ENCODE measurements at regions not wholly inside any gene's neighbourhood (a gene's known extent, or its start where the extent isn't known, plus 50 kb on each side); places are given as distances from the start of the nearest gene placed in this dataset.

- H3K27ac ChIP-seq = no peak overlapping the region
- no peak for TF ChIP-seq CTCF (IDR thresholded peaks at IDR 0.05; ENCODE audit: low read depth, low read length, missing control alignments)
- in situ Hi-C loops (cut with HindIII; ENCODE audit: low pct_ligation_motif_present, low sequenced_read_pairs) = no loop called here
Observed at GRCh38 chr2:146776596-146776995, 1068.2 kb upstream of the ACVR2A start.

GRCh38 chr2:146771531-146771930 is 1073.3 kb upstream of the ACVR2A start:
- TF ChIP-seq CTCF (IDR thresholded peaks at IDR 0.05; ENCODE audit: low read depth, low read length, missing control alignments) = no peak
- in situ Hi-C loops (cut with HindIII; ENCODE audit: low pct_ligation_motif_present, low sequenced_read_pairs) = no loop called here
- no peaks in the 10 kb centered on the region for H3K27me3 ChIP-seq (replicated peaks)
- no peak overlapping the region for H3K27ac ChIP-seq
- no peaks in the 10 kb centered on the region for H3K36me3 ChIP-seq (replicated peaks)
- no peak for DNase-seq
- H3K4me3 ChIP-seq (ENCODE audit: low read depth, low read length) = no peak overlapping the region

More at GRCh38 chr2:146776596-146776995, 1068.2 kb upstream of the ACVR2A start:
- no peaks in the 10 kb centered on the region for H3K27me3 ChIP-seq (replicated peaks)
- no peak overlapping the region for H3K4me3 ChIP-seq (ENCODE audit: low read depth, low read length)
- DNase-seq = no peak
- H3K36me3 ChIP-seq (replicated peaks) = no peaks in the 10 kb centered on the region

GRCh38 chr2:146764301-146764700 is 1080.5 kb upstream of the ACVR2A start:
- H3K36me3 ChIP-seq (replicated peaks) = no peaks in the 10 kb centered on the region
- TF ChIP-seq CTCF (IDR thresholded peaks at IDR 0.05; ENCODE audit: low read depth, low read length, missing control alignments) = no peak
- peak; percentile 60 for DNase-seq
- in situ Hi-C loops (cut with HindIII; ENCODE audit: low pct_ligation_motif_present, low sequenced_read_pairs) = no loop called here
- no peak overlapping the region for H3K27ac ChIP-seq
- H3K4me3 ChIP-seq (ENCODE audit: low read depth, low read length) = no peak overlapping the region
- H3K27me3 ChIP-seq (replicated peaks) = no peaks in the 10 kb centered on the region

- no peak for TF ChIP-seq CTCF (IDR thresholded peaks at IDR 0.05; ENCODE audit: low read depth, low read length, missing control alignments)
- Histone ChIP-seq H3K27ac (no peak overlapping the region), H3K36me3 (replicated peaks) (no peaks in the 10 kb centered on the region), H3K4me3 (ENCODE audit: low read depth, low read length) (no peak overlapping the region), H3K27me3 (replicated peaks) (no peaks in the 10 kb centered on the region)
- no peak for DNase-seq
- in situ Hi-C loops (cut with HindIII; ENCODE audit: low pct_ligation_motif_present, low sequenced_read_pairs) = no loop called here
Observed at GRCh38 chr2:146762786-146763185, 1082.0 kb upstream of the ACVR2A start.

GRCh38 chr2:146754606-146755005 is 1090.2 kb upstream of the ACVR2A start:
- no peak for DNase-seq
- Histone ChIP-seq H3K27me3 (replicated peaks) (no peaks in the 10 kb centered on the region), H3K27ac (no peak overlapping the region), H3K4me3 (ENCODE audit: low read depth, low read length) (no peak overlapping the region), H3K36me3 (replicated peaks) (no peaks in the 10 kb centered on the region)
- in situ Hi-C loops (cut with HindIII; ENCODE audit: low pct_ligation_motif_present, low sequenced_read_pairs) = no loop called here
- TF ChIP-seq CTCF (IDR thresholded peaks at IDR 0.05; ENCODE audit: low read depth, low read length, missing control alignments) = no peak

GRCh38 chr2:146748046-146748445 is 1096.8 kb upstream of the ACVR2A start:
- Histone ChIP-seq H3K36me3 (replicated peaks) (no peaks in the 10 kb centered on the region), H3K27ac (no peak overlapping the region), H3K4me3 (ENCODE audit: low read depth, low read length) (no peak overlapping the region), H3K27me3 (replicated peaks) (no peaks in the 10 kb centered on the region)
- DNase-seq = no peak
- no peak for TF ChIP-seq CTCF (IDR thresholded peaks at IDR 0.05; ENCODE audit: low read depth, low read length, missing control alignments)
- in situ Hi-C loops (cut with HindIII; ENCODE audit: low pct_ligation_motif_present, low sequenced_read_pairs) = no loop called here
